ENCODE measurements at regions not wholly inside any gene's neighbourhood (a gene's known extent, or its start where the extent isn't known, plus 50 kb on each side); places are given as distances from the start of the nearest gene placed in this dataset.

DNA sequence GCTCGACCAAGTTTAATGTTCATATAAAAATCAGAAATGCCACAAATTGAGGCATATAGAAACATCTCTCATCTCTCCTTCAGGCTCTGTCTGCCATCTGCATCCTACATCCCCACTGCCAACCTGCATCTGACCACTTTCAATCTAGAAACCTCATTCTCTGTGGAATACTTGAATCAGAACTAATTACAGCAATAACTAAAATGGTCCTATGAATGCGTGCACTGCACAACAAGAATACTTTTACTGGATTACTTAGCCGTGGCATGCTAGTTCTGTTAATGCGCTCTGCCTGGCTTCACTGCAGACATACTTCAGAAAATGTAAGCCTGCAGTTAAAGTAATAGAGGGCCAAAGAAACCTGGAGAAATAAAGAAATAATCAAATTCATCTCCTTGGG lies 89.8 kb upstream of the NR5A2 start:
- Histone ChIP-seq H3K9ac (ENCODE audit: low read length) (no peak overlapping the region), H3K27ac (ENCODE audit: low read length) (no peak overlapping the region), H3K27me3 (ENCODE audit: insufficient read depth, low read depth, low read length) (no peaks in the 10 kb centered on the region), H3K9me3 (ENCODE audit: low read length) (no peaks in the 10 kb centered on the region), H3K36me3 (ENCODE audit: insufficient read depth, low read length) (no peaks in the 10 kb centered on the region), H4K20me1 (ENCODE audit: insufficient read depth) (no peaks in the 10 kb centered on the region), H3F3A (ENCODE audit: insufficient read depth, low read length, poor library complexity, severe bottlenecking) (no peaks in the 10 kb centered on the region), H2AFZ (ENCODE audit: low read depth, low read length) (no peak overlapping the region), H3K4me3 (ENCODE audit: low read length) (no peak overlapping the region), H3K4me2 (ENCODE audit: low read length) (no peak overlapping the region), H3K9me2 (ENCODE audit: insufficient read depth, low read length) (no peaks in the 10 kb centered on the region), H3K79me2 (replicated peaks; ENCODE audit: insufficient read depth, low read length) (no peaks in the 10 kb centered on the region)
- TF ChIP-seq RAD21 (conservative IDR thresholded peaks at IDR 0.05) (no peak), EP300 (conservative IDR thresholded peaks at IDR 0.05; ENCODE audit: poor library complexity, severe bottlenecking) (no peak), MXI1 (conservative IDR thresholded peaks at IDR 0.05; ENCODE audit: poor library complexity, severe bottlenecking) (no peak), SMC3 (conservative IDR thresholded peaks at IDR 0.05; ENCODE audit: poor library complexity) (no peak), POLR2AphosphoS5 (IDR thresholded peaks at IDR 0.05) (no peak), EZH2 (IDR thresholded peaks at IDR 0.05; ENCODE audit: borderline replicate concordance, insufficient read depth, low read length, poor library complexity, severe bottlenecking) (no peak), TAF1 (IDR thresholded peaks at IDR 0.05; ENCODE audit: low read depth) (no peak)
- TF ChIP-seq, protein P1, sequence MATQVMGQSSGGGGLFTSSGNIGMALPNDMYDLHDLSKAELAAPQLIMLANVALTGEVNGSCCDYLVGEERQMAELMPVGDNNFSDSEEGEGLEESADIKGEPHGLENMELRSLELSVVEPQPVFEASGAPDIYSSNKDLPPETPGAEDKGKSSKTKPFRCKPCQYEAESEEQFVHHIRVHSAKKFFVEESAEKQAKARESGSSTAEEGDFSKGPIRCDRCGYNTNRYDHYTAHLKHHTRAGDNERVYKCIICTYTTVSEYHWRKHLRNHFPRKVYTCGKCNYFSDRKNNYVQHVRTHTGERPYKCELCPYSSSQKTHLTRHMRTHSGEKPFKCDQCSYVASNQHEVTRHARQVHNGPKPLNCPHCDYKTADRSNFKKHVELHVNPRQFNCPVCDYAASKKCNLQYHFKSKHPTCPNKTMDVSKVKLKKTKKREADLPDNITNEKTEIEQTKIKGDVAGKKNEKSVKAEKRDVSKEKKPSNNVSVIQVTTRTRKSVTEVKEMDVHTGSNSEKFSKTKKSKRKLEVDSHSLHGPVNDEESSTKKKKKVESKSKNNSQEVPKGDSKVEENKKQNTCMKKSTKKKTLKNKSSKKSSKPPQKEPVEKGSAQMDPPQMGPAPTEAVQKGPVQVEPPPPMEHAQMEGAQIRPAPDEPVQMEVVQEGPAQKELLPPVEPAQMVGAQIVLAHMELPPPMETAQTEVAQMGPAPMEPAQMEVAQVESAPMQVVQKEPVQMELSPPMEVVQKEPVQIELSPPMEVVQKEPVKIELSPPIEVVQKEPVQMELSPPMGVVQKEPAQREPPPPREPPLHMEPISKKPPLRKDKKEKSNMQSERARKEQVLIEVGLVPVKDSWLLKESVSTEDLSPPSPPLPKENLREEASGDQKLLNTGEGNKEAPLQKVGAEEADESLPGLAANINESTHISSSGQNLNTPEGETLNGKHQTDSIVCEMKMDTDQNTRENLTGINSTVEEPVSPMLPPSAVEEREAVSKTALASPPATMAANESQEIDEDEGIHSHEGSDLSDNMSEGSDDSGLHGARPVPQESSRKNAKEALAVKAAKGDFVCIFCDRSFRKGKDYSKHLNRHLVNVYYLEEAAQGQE (IDR thresholded peaks at IDR 0.05; ENCODE audit: borderline replicate concordance) = no peak
- TF ChIP-seq, protein P2, sequence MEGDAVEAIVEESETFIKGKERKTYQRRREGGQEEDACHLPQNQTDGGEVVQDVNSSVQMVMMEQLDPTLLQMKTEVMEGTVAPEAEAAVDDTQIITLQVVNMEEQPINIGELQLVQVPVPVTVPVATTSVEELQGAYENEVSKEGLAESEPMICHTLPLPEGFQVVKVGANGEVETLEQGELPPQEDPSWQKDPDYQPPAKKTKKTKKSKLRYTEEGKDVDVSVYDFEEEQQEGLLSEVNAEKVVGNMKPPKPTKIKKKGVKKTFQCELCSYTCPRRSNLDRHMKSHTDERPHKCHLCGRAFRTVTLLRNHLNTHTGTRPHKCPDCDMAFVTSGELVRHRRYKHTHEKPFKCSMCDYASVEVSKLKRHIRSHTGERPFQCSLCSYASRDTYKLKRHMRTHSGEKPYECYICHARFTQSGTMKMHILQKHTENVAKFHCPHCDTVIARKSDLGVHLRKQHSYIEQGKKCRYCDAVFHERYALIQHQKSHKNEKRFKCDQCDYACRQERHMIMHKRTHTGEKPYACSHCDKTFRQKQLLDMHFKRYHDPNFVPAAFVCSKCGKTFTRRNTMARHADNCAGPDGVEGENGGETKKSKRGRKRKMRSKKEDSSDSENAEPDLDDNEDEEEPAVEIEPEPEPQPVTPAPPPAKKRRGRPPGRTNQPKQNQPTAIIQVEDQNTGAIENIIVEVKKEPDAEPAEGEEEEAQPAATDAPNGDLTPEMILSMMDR (IDR thresholded peaks at IDR 0.05; ENCODE audit: poor library complexity, severe bottlenecking) = no peak

DNA sequence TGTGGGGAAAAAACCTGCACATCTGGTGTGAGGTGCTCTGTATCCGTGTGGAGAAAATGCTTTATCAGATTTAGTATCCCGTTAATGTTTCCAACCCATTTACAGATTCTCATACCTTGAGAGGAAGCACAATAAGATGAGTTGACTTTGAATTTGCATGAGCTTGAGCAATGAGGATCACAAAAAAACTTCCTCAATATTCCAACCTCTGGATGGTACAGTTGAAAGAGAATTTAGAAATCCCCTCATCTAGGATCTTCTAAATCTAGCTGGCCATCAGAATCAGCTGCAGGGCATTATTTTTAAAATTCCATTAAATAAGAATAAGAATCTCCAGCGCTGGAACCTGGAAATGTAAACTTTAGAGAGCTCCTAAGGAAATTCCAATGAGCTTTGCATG lies 82.5 kb upstream of the NR5A2 start:
- no peaks in the 10 kb centered on the region for H3K36me3 ChIP-seq (ENCODE audit: insufficient read depth, low read length)
- no peaks in the 10 kb centered on the region for H3K9me2 ChIP-seq (ENCODE audit: insufficient read depth, low read length)
- no peaks in the 10 kb centered on the region for H3K79me2 ChIP-seq (replicated peaks; ENCODE audit: insufficient read depth, low read length)
- H3K27ac ChIP-seq (ENCODE audit: low read length) = no peak overlapping the region
- no peak overlapping the region for H2AFZ ChIP-seq (ENCODE audit: low read depth, low read length)
- H4K20me1 ChIP-seq (ENCODE audit: insufficient read depth) = no peaks in the 10 kb centered on the region
- H3F3A ChIP-seq (ENCODE audit: insufficient read depth, low read length, poor library complexity, severe bottlenecking) = no peaks in the 10 kb centered on the region
- no peak overlapping the region for H3K4me2 ChIP-seq (ENCODE audit: low read length)
- no peaks in the 10 kb centered on the region for H3K9me3 ChIP-seq (ENCODE audit: low read length)
- TF ChIP-seq, protein P1 (IDR thresholded peaks at IDR 0.05; ENCODE audit: borderline replicate concordance) = no peak
- TF ChIP-seq MXI1 (conservative IDR thresholded peaks at IDR 0.05; ENCODE audit: poor library complexity, severe bottlenecking) (no peak), EZH2 (IDR thresholded peaks at IDR 0.05; ENCODE audit: borderline replicate concordance, insufficient read depth, low read length, poor library complexity, severe bottlenecking) (no peak), SMC3 (conservative IDR thresholded peaks at IDR 0.05; ENCODE audit: poor library complexity) (no peak), EP300 (conservative IDR thresholded peaks at IDR 0.05; ENCODE audit: poor library complexity, severe bottlenecking) (no peak), TAF1 (IDR thresholded peaks at IDR 0.05; ENCODE audit: low read depth) (no peak), RAD21 (conservative IDR thresholded peaks at IDR 0.05) (no peak), POLR2AphosphoS5 (IDR thresholded peaks at IDR 0.05) (no peak)
- TF ChIP-seq, protein P2 (IDR thresholded peaks at IDR 0.05; ENCODE audit: poor library complexity, severe bottlenecking) = no peak
- H3K9ac ChIP-seq (ENCODE audit: low read length) = no peak overlapping the region
- H3K4me3 ChIP-seq (ENCODE audit: low read length) = no peak overlapping the region
- H3K27me3 ChIP-seq (ENCODE audit: insufficient read depth, low read depth, low read length) = no peaks in the 10 kb centered on the region

Data from neural cell (in vitro differentiated cells).